CD4-positive, alpha-beta T cell treated with Interleukin-2 at 100 ng/mL for 4 hours (primary cell): ENCODE measurements at regions not wholly inside any gene's neighbourhood (a gene's known extent, or its start where the extent isn't known, plus 50 kb on each side); places are given as distances from the start of the nearest gene placed in this dataset.

ENCODE experiments used
- DNase-seq: peaks from one replicate; pipeline ENCODE4 v3.0.0-alpha.2; 2020; ENCODE audit warnings: low spot score

DNA sequence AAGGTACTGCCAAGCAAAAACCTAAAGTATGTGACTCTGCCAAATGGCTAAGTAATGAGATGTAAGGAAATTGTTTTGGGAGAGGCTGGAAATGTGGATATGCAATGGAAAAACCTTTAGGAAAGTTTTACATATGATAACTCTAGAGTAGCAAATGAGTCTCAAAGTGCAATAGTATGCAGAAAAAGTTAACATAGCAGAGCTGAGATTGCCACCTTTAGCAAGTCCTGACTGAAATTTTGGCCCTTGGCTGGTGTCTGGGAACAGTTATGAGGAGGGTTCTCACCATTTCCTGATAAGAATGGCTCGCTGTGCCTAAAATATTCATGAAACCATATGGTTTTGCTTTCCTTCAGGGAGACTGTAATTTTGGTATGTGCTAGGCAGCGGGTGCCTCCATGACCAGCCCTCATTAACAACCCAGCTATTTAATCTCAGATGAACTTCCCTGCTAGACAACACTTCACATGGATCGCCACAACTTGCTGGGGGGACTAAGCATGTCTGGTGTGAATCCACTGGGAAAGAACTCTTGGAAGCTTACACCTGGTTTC, 72.3 kb upstream of the ERBB4 start:
- DNase-seq, result no peak

DNA sequence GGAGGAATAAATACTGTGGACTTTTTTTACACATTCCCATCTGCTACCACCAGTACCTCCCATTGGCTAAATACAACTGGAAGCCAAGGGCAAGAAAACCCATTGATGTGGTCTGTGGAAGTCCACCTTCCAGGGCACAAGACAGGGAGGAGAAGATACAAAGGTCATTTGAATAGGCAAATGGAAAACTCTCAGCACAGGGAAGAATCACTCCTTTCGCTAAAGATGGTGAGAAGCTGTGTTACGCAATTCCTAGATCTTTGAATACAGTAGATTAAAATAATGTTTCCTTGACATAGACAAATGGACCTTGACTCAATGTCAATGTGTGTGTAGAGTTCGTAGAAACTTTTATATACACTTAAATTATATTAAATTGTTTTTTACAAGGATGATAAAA, 70.9 kb upstream of the ERBB4 start:
- no peak for DNase-seq

DNA sequence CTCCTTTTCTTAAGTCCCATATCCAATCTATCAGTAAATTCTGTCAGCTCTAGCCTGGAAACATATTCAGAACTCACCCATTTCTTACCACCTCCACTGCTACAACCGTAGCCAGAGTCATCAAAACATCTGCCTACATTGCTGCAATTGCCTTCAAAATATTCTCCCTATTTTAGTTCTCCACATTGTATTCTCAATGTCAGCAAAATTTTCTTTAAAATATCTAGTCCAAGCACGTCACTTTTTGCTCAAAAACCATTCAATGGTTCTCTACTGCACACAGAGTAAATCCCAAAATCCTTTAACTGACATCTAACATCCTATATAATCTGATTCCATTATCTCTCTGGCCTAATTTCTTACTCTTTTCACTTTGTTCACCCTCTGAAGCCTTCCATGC, 68.5 kb upstream of the ERBB4 start:
- DNase-seq, result no peak

DNA sequence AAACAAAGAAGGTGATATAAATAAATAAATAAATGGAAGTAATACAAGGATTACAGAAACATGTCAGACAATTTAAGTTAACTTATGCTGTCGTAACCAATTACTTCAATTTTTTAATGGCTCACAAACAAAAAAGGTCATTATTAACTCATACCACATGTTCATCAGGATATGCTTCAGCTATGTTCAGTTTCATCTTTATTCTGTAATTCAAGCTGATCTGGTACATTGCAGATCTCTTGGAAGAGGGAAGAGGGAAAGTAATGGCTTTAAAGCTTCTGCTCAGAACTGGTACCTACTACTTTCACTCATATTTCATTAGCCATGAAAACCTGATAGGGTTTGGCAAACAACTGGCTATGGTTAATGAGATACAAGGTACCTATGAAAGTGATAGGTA, 67.6 kb upstream of the ERBB4 start:
- DNase-seq, result no peak

DNA sequence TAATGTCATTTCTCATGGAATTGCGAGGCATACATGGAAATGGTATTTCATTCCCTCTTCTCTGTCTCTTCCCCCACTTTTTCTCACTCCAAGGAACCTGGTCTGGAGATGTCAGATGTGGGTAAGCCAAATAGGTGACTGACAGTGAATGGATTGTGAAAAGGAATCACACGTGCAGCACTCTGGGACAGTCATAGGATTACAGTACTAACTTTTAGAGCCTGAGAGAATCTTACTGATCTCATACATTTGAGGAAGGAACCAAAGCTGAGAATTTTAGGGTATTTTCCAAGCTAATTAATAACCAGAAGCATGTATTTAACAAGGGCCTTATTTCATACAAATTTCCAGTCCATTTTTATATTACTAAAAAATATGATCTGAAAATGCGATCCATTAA, 58.1 kb upstream of the ERBB4 start:
- DNase-seq, result no peak

DNA sequence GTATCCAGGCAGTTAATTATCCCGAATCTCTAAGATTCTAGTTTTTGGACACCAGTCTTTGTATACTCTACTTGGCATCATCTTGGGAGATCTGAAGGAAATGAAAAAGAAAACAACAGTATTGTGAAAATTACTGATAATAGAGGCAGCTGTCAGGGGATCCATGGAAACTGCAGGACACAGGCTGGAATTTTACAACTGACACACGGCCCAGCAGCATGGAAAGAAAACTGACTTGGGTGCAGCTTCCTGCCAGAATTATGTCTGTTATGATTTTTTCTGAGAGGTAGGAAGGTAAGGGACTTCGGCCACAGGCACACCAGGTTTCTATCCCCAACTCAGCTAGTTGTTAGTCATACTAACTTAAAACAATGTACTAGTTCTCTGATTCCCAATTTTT, 57.7 kb upstream of the ERBB4 start:
- DNase-seq, result no peak

DNA sequence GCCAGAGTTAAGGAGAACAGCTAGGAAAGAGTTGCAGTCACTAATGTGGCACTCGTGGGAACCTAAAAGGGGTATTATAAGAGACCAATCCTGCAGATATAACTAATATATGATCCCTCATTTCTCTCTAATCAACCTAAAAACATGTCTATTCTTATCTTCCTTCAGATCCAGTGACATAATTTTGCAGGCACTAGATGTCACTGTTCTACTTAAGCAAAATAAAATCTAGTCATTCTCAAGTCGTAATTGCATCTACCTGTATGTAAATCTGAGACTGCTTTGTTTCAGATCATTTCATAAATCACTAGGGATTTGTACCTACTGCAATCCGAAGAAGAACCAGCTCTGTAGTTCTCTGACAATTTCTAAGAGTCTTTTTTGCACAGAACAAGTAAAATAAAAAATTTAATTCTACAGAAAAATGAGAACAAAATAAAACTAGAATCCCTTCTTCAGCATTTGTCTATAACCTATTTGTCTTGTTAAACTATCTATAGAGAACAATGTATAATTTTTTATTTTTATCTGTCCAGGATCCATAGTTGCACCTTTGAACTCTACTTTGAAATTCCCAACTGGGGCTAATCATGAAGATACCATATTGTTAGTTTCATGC, 56.5 kb upstream of the ERBB4 start:
- no peak for DNase-seq

DNA sequence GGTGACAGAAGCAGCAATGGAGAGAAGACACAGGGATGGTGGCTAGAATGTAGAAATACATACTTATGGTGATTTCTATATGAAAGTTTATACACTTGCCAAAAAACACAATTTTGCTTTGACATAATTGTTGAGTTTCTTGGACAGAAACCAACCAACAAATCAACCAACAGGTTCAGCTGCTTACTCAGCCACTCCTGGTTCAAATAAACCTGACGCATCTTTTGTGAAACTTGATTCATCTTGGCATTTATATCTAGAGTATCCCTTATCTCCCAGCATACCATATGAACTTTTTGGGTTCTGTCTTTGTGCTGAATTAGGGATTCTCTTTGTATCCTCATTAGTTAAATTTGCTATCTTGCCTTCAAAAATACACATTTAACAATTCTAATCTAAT, 54.1 kb upstream of the ERBB4 start:
- DNase-seq, result no peak
